HG02885 (cell line): ENCODE measurements at regions not wholly inside any gene's neighbourhood (a gene's known extent, or its start where the extent isn't known, plus 50 kb on each side); places are given as distances from the start of the nearest gene placed in this dataset.

Experiments
- ATAC-seq: cut with Tn5 transposase; IDR thresholded peaks from one replicate; pipeline ENCODE4 v1.9.1; 2021; ENCODE audit warnings: mild to moderate bottlenecking; ENCODE audit not compliant: unreplicated experiment, poor library complexity

DNA sequence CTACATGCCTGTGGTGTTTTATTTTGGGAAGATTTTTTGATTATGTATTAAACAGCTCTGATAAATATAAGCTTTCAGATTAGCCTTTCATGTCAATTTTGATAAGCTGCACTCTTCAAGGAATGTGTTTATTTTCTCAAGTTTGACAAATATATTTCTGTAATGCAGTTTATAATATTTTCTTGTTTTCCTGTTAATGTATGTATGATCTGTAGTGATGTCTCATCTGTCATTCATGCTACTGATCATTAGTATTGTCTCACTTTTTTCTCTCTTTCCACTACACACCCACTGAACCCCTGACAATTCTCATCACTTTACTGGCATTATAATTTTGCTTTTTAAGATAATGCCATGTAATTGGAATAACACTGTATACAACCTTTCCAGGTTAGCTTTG is 100.9 kb downstream of the TMEM18 start:
- ATAC-seq: no peak

GRCh38 chr2:575727-576236 is 101.4 kb downstream of the TMEM18 start:
- no peak for ATAC-seq

DNA sequence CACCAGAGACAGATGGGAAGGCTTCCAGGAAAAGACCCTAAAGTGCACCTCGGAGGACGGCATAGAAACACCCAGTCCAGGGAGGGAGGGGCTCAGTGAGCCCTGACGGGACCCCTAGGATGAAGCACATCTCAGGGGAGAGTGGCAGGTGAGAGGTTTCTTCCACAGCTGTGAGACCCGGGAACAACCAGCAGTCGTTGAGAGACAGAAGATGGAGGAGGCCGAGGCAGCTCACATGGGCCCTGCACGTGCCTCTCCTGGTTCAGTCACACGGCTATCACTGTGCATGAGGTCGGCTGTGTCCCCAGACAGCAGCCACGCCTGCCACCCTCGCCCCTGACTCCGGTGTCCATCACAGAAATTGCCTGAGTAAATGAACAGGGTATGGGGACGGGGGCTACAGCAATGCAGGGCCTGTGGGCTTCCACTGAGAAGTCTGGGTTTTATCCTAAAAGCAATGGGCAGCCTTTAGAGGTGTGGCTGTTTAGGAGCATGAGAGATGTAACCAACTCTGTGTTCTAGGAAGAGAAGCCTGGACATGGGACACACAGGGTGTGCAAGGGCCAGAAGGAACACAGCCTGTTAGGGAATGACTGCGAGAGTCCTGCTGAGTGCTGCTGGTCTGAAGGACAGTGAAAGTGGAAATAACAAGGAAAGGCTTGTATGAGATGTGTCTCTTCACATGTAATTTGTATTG is 102.0 kb downstream of the TMEM18 start:
- ATAC-seq: no peak

- ATAC-seq: no peak
Observed at GRCh38 chr2:573805-574392, 103.3 kb downstream of the TMEM18 start.

GRCh38 chr2:573025-573424 is 104.2 kb downstream of the TMEM18 start:
- no peak for ATAC-seq

- ATAC-seq: no peak
Observed at GRCh38 chr2:569681-570080, 107.5 kb downstream of the TMEM18 start.

- no peak for ATAC-seq
Observed at GRCh38 chr2:568639-569235, 108.5 kb downstream of the TMEM18 start.

DNA sequence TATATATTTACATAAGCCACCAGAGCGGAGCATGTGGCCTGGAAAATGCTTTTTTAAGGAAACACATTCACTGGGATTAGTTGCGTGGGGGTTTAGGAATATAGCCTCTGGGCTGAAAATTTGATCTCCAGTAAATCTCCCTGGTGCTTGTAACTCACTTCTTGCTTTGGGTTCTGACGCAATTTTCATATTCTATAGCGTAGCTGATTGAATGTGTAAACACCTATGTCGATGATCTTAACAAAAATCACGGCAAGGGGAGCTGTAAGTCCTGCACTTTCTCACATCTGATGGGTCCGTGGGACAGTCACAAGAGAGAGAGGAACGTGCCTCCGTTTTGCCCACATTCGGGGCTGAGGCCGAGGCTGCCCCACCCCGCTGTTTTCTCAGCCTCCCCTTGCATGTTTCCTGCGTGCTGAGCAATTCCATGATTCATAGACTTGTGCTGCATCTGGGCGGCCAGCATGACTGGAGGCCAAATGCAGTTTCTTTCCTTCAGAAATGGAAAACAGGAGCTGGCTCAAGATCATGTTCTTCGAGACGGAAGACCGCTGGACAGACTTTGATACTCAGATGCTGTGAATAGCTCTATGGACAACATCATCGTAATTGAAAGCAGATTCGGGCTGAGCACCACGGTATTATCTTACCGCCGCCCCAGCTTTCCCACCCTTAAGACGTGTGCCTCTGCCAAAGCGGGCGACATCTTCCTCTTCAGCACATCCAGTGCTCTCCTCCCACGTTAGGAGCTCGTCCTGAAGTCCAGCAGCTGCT is 109.2 kb downstream of the TMEM18 start:
- no peak for ATAC-seq

DNA sequence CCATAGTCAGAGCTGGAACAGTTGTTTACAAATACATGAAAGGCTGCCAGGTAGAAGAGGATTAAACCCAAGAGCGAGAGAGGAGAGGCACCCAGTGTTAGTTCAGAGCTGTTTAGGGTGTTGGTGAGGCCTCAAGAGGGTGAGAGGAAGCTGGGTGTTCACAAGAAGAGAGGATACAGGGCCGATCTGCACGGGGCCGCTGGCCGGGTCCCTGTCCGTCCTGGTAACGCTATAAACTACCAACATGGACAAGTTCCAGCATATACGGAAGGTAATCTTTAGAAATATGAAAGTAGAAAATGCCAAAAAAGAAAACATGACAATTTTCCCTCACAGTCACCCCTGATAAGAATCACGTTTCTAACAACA is 109.7 kb downstream of the TMEM18 start:
- ATAC-seq: no peak

- no peak for ATAC-seq
Observed at GRCh38 chr2:566379-567313, 110.6 kb downstream of the TMEM18 start.

DNA sequence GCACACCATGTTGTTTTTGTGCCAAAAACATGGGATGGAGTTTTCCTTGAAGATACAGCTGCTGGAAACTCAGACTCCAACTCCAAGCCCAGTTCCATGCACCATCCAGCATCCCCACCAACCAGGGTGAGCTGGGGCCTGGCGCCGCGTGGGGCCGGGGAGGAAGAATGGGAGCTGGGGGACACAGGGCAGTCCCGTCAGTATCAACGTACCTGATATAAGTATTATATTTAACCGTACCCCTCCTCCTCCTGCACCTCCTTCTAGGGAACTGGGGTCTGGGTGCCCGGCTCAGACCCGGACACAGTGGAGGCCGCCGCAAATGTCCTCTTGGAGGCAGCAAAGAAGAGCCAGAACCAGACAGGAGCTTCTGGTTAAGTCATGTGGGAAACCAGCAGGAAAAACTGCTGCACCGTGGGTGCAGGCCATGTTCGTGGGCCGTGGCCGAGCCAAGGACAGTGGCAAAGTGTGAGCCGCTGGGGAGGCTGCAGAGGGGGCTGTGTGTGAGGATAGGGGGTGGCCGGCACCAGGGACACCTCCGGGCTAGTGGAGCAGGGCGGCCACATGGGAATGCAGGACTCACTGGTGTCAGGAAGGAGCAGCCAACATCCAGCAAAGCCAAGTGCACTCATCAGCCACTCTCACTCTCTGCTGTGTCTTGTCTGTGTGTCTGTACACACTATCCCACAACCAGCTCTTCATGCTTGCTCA is 112.6 kb downstream of the TMEM18 start:
- ATAC-seq: no peak

GRCh38 chr2:563512-563911 is 113.7 kb downstream of the TMEM18 start:
- ATAC-seq: no peak

DNA sequence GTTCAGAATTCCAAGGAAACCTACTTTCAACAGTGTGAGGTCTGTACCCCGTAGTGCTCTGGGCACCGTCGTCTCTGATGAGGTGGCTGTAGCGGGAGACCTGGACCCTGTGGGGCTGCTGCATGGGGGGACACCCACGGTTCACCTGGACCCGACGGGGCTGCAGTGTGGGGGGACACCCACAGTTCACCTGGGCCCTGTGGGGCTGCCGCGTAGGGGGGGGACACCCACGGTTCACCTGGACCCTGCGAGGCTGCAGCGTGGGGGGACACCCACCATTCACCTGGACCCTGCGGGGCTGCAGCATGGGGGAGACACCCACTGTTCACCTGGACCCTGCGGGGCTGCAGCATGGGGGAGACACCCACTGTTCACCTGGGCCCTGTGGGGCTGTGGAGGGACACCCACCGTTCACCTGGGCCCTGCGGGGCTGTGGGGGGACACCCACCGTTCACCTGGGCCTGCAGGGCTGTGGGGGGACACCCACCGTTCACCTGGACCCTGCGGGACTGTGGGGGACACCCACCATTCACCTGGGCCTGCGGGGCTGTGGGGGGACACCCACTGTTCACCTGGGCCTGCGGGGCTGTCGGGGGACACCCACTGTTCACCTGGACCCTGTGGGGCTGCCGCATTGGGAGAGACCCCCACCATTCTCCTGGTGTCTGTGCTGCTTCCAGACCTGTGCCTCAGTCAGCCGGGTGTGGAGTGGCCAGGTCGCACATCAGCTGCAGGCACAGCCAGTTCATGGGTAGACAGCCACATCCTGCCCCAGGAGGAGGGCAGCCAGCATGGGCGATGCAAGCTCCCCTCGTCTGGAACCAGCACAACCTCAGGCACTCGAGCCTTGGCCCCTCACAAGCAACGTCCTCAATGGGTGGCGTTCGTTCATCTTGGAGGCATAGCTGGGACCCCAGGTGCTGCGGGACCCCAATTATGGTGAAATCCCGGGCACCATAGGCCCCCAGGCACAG is 114.5 kb downstream of the TMEM18 start:
- ATAC-seq: no peak

DNA sequence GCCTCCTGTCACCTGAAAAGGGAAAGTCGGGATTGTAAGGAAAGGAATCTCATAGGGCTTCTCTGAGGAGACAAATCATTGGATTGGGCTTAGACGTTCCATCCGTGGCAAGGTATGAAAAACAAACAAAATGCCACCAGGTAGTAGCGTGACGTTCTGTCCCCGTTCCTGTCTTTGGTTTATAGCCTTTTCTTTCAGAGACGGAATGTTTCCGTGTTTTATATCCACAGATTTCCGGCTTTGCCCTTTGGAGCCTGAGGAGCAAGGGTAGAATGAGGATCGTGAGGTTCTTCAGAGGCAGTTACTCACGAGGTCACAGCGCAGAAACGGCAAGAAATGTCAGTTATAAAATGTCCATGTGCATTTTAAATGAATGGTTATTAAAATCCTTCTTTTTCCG is 118.3 kb downstream of the TMEM18 start:
- ATAC-seq: no peak

DNA sequence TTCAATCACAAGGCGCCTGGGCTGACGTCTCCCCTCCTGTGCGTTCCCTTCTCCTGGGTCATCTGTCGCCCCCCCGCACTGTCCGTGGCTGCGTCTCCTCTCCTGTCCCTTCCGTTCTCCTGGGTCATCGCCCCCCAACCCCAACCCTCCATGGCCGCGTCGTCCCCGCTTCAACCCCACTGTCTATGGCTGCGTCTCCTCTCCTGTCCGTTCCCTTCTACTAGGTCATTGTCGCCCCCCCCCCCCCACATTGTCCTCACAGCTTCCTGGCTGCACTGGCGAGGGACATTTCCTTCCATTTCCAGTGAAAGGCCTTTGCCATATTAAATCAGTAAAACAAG is 118.9 kb downstream of the TMEM18 start:
- ATAC-seq: no peak

DNA sequence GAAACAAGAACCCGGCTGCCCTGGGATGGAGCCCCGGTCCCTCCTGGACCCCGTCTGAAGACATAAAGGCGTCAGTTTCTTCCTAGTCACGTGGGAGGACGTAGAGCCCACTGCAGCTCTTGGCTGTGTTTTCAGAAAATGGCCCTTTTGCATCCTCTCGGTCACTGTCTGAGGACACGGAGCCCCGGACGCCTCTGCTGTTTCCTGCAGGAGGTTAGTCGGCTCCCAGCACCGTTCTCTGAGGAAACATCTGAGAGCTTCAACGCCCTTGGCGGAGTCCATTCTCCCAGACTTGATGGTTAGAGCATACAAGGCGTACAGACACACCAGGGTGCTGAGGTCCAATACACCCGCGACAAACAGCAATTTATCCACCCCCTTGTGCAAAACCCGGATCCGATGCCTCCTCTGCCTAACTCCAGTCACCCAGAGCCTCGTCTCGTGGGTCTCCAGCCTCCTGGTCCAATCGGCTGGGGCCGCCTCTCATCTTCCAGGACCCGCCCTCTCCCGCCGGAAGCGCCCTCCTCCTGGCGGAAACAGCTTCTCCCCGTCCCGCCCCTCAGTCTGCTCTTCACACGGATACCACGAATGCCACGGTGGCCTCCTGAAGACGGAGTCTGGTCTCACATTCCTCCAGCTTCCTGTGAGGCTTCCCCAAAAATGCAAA is 119.4 kb downstream of the TMEM18 start:
- no peak for ATAC-seq

DNA sequence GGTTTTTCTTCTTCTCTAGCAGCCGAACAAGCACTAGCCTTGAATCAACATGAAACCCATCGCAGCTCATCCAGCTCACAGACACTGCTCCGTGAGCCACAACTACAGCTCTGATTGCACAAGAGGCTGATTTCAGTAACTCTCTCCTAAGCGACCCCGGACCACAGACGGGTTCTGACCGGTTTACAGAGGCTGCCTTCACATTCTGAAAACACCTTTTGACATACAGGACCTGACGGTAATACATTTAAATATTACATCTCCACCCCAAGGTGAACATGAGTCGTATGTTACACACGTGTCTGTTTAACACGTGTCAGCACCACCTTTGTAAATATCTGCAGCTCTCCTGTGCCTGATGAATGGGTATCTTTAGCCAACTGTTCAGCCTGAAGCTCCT is 120.7 kb downstream of the TMEM18 start:
- no peak for ATAC-seq
